ENCODE measurements at regions not wholly inside any gene's neighbourhood (a gene's known extent, or its start where the extent isn't known, plus 50 kb on each side); places are given as distances from the start of the nearest gene placed in this dataset.

- no peak overlapping the region for H3K4me3 ChIP-seq (replicated peaks in 1 of 3; ENCODE audit: insufficient read depth in 1 of 3, low read depth in 2 of 3, low read length in 3 of 3)
- H3K79me2 ChIP-seq (ENCODE audit: insufficient read depth, low read length): no peaks in the 10 kb centered on the region
- no peaks in the 10 kb centered on the region for H3K9me3 ChIP-seq (ENCODE audit: low read length)
- TF ChIP-seq ZNF574 (CRISPR knock-in tag; IDR thresholded peaks at IDR 0.05) (no peak), ZNF776 (CRISPR knock-in tag; IDR thresholded peaks at IDR 0.05) (no peak), ZBTB39 (CRISPR knock-in tag; IDR thresholded peaks at IDR 0.05) (no peak), CBFB (CRISPR knock-in tag; IDR thresholded peaks at IDR 0.05) (no peak), ZBTB33 (CRISPR knock-in tag; IDR thresholded peaks at IDR 0.05) (no peak), SMAD1 (CRISPR knock-in tag; IDR thresholded peaks at IDR 0.05; ENCODE audit: borderline replicate concordance, low read depth) (no peak), EHMT2 (IDR thresholded peaks at IDR 0.05; ENCODE audit: borderline replicate concordance, low read depth, low read length) (no peak), ZNF564 (CRISPR knock-in tag; IDR thresholded peaks at IDR 0.05) (no peak), ZNF230 (CRISPR knock-in tag; IDR thresholded peaks at IDR 0.05) (no peak), ZNF781 (CRISPR knock-in tag; IDR thresholded peaks at IDR 0.05; ENCODE audit: borderline replicate concordance, not compliant biosample characterization) (no peak), ZSCAN5A (CRISPR knock-in tag; IDR thresholded peaks at IDR 0.05; ENCODE audit: borderline replicate concordance) (no peak), IRX3 (CRISPR knock-in tag; IDR thresholded peaks at IDR 0.05; ENCODE audit: borderline replicate concordance, low read depth) (no peak), PITX1 (CRISPR knock-in tag; IDR thresholded peaks at IDR 0.05) (no peak), AKAP8 (CRISPR knock-in tag; IDR thresholded peaks at IDR 0.05) (no peak), SCMH1 (CRISPR knock-in tag; IDR thresholded peaks at IDR 0.05; ENCODE audit: borderline replicate concordance) (no peak), NCOA5 (CRISPR knock-in tag; IDR thresholded peaks at IDR 0.05) (no peak)
- no peaks in the 10 kb centered on the region for H3K4me1 ChIP-seq (ENCODE audit: insufficient read depth, low read length)
- no peaks in the 10 kb centered on the region for H3K27me3 ChIP-seq (ENCODE audit: control insufficient read depth in 1 of 2, insufficient read depth in 2 of 2, low read length in 2 of 2)
- H4K20me1 ChIP-seq (ENCODE audit: insufficient read depth, low read length): no peaks in the 10 kb centered on the region
- POLR2A ChIA-PET: no interaction called here
- ATAC-seq (no peak), DNase-seq (ENCODE audit: low spot score) (no peak), FAIRE-seq (no peak)
- intact Hi-C loops (cut with micrococcal nuclease; ENCODE audit: unreplicated experiment): no loop called here
- no peak overlapping the region for H3K27ac ChIP-seq (ENCODE audit: extremely low read length, insufficient read depth, low read length)
- no peaks in the 10 kb centered on the region for H3K36me3 ChIP-seq (replicated peaks in 1 of 2; ENCODE audit: control insufficient read depth in 1 of 2, insufficient read depth in 2 of 2, low read length in 2 of 2)
- BruUV-seq (replicated peaks): no TSS peak
- in situ Hi-C loops (cut with HindIII; ENCODE audit: extremely low pct_ligation_motif_present, low pct_unique_long_range_greater_than_20kb): no loop called here
- no peak overlapping the region for H3K9ac ChIP-seq (ENCODE audit: insufficient read depth, low read depth, low read length)
- WGBS (ENCODE audit: low lambda C conversion rate): 0% methylated on average over 1 of the region's 1 CpG
- H3K4me2 ChIP-seq (ENCODE audit: low read depth, low read length): no peak overlapping the region
- CTCF ChIA-PET (ENCODE audit: low intra/inter-chr PET ratio, low total read pairs): no interaction called here
- no peak overlapping the region for H2AFZ ChIP-seq (ENCODE audit: low read length)
Observed at GRCh38 chr15:34637305-34637704, 53.9 kb upstream of the GOLGA8B start.
